ENCODE measurements at regions not wholly inside any gene's neighbourhood (a gene's known extent, or its start where the extent isn't known, plus 50 kb on each side); places are given as distances from the start of the nearest gene placed in this dataset.

GRCh38 chr20:11511821-11512220, 405.9 kb upstream of the BTBD3 start:
- TF ChIP-seq, protein P1, sequence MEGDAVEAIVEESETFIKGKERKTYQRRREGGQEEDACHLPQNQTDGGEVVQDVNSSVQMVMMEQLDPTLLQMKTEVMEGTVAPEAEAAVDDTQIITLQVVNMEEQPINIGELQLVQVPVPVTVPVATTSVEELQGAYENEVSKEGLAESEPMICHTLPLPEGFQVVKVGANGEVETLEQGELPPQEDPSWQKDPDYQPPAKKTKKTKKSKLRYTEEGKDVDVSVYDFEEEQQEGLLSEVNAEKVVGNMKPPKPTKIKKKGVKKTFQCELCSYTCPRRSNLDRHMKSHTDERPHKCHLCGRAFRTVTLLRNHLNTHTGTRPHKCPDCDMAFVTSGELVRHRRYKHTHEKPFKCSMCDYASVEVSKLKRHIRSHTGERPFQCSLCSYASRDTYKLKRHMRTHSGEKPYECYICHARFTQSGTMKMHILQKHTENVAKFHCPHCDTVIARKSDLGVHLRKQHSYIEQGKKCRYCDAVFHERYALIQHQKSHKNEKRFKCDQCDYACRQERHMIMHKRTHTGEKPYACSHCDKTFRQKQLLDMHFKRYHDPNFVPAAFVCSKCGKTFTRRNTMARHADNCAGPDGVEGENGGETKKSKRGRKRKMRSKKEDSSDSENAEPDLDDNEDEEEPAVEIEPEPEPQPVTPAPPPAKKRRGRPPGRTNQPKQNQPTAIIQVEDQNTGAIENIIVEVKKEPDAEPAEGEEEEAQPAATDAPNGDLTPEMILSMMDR (IDR thresholded peaks at IDR 0.05): no peak
- TF ChIP-seq POLR2A (IDR thresholded peaks at IDR 0.05): no peak
